ENCODE measurements at regions not wholly inside any gene's neighbourhood (a gene's known extent, or its start where the extent isn't known, plus 50 kb on each side); places are given as distances from the start of the nearest gene placed in this dataset.
"Not testable (repeated sequence)": the region's sequence is repeated elsewhere in the genome, so short reads cannot be mapped to it uniquely, and the experiment has no call there.

GRCh38 chr20:48155268-48155667 lies 370.0 kb upstream of the SULF2 start:
- no peak for DNase-seq (ENCODE audit: low read depth)

- no peak for DNase-seq (ENCODE audit: low read depth)
These were observed 368.9 kb upstream of the SULF2 start for GRCh38 chr20:48154040-48154765.

- DNase-seq (ENCODE audit: low read depth), result no peak
These were observed 368.2 kb upstream of the SULF2 start for GRCh38 chr20:48153523-48153922.

- no peak for DNase-seq (ENCODE audit: low read depth)
These were observed 367.8 kb upstream of the SULF2 start for GRCh38 chr20:48153103-48153502.

GRCh38 chr20:48150568-48150967 lies 365.3 kb upstream of the SULF2 start:
- no peak for DNase-seq (ENCODE audit: low read depth)

GRCh38 chr20:48149902-48150301 lies 364.6 kb upstream of the SULF2 start:
- DNase-seq (ENCODE audit: low read depth), result no peak

GRCh38 chr20:48148916-48149672 lies 363.8 kb upstream of the SULF2 start:
- no peak for DNase-seq (ENCODE audit: low read depth)

GRCh38 chr20:48148020-48148419 lies 362.7 kb upstream of the SULF2 start:
- DNase-seq (ENCODE audit: low read depth), result no peak

- no peak for DNase-seq (ENCODE audit: low read depth)
These were observed 362.0 kb upstream of the SULF2 start for GRCh38 chr20:48147311-48147710.

GRCh38 chr20:48146877-48147276 lies 361.6 kb upstream of the SULF2 start:
- DNase-seq (ENCODE audit: low read depth), result no peak

GRCh38 chr20:48146308-48146707 lies 361.0 kb upstream of the SULF2 start:
- DNase-seq (ENCODE audit: low read depth), result no peak

- DNase-seq (ENCODE audit: low read depth), result no peak
These were observed 358.3 kb upstream of the SULF2 start for GRCh38 chr20:48143435-48144081.

- no peak for DNase-seq (ENCODE audit: low read depth)
These were observed 357.2 kb upstream of the SULF2 start for GRCh38 chr20:48142516-48142773.

- DNase-seq (ENCODE audit: low read depth), result no peak
These were observed 356.6 kb upstream of the SULF2 start for GRCh38 chr20:48141660-48142515.

- no peak for DNase-seq (ENCODE audit: low read depth)
These were observed 354.2 kb upstream of the SULF2 start for GRCh38 chr20:48139262-48140041.

- DNase-seq (ENCODE audit: low read depth), result no peak
These were observed 347.6 kb upstream of the SULF2 start for GRCh38 chr20:48132834-48133233.

- no peak for DNase-seq (ENCODE audit: low read depth)
These were observed 346.3 kb upstream of the SULF2 start for GRCh38 chr20:48131581-48131980.

- no peak for DNase-seq (ENCODE audit: low read depth)
These were observed 344.2 kb upstream of the SULF2 start for GRCh38 chr20:48129345-48129942.

- DNase-seq (ENCODE audit: low read depth), result no peak
These were observed 343.2 kb upstream of the SULF2 start for GRCh38 chr20:48128436-48128835.

GRCh38 chr20:48127964-48128363 lies 342.7 kb upstream of the SULF2 start:
- not testable (repeated sequence) for DNase-seq (ENCODE audit: low read depth)

GRCh38 chr20:48127133-48127532 lies 341.9 kb upstream of the SULF2 start:
- DNase-seq (ENCODE audit: low read depth), result not testable (repeated sequence)

Measured in fibroblast of the conjunctiva (primary cell).